ENCODE measurements at regions not wholly inside any gene's neighbourhood (a gene's known extent, or its start where the extent isn't known, plus 50 kb on each side); places are given as distances from the start of the nearest gene placed in this dataset.

GRCh38 chr7:130923365-130923764 lies 189.4 kb upstream of the KLF14 start:
- no peak for TF ChIP-seq CTCF (conservative IDR thresholded peaks at IDR 0.05; ENCODE audit: low read depth, low read length)
- no peak for TF ChIP-seq EZH2 (IDR thresholded peaks at IDR 0.05; ENCODE audit: borderline replicate concordance, low read depth, low read length, poor library complexity, severe bottlenecking)

All from A673 (cell line).